CD14-positive monocyte (primary cell): ENCODE measurements at regions not wholly inside any gene's neighbourhood (a gene's known extent, or its start where the extent isn't known, plus 50 kb on each side); places are given as distances from the start of the nearest gene placed in this dataset.

Experiments
- DNase-seq, 3 donors: peaks; one replicate each; pipeline ENCODE4 v3.0.0-alpha.2; 2011 to 2022
- H2AFZ ChIP-seq: 2 replicates; pipeline ENCODE4 v1.6.0; 2012; ENCODE audit warnings: mild to moderate bottlenecking, low read depth, low read length, inconsistent platforms; ENCODE audit not compliant: insufficient read depth, poor library complexity, severe bottlenecking
- H3K27ac ChIP-seq, 2 donors: 1 replicate in 1 of 2; 2 replicates in 1 of 2; pipeline ENCODE4 v1.5.1; 2012 to 2013; ENCODE audit warnings: low read length in 2 of 2, control low read depth in 1 of 2, inconsistent platforms in 1 of 2, low read depth in 1 of 2, mild to moderate bottlenecking in 1 of 2
- H3K27me3 ChIP-seq, 2 donors: one replicate each; pipeline versions ENCODE4 v1.6.0 to v1.6.1; 2011 to 2013; ENCODE audit warnings: low read length in 2 of 2; ENCODE audit not compliant: control insufficient read depth in 2 of 2, insufficient read depth in 2 of 2
- H3K36me3 ChIP-seq, 2 donors: replicated peaks in 1 of 2; 1 replicate in 1 of 2; 2 replicates in 1 of 2; pipeline versions ENCODE4 v1.5.1 to v1.6.1; 2012 to 2013; ENCODE audit warnings: low read length in 2 of 2, control low read depth in 1 of 2, inconsistent platforms in 1 of 2, mild to moderate bottlenecking in 1 of 2; ENCODE audit not compliant: insufficient read depth in 2 of 2, control insufficient read depth in 1 of 2
- H3K4me1 ChIP-seq, 2 donors: 1 replicate in 1 of 2; 2 replicates in 1 of 2; pipeline versions ENCODE4 v1.5.1 to v1.6.1; 2012 to 2013; ENCODE audit warnings: low read length in 2 of 2, control low read depth in 1 of 2, inconsistent platforms in 1 of 2, mild to moderate bottlenecking in 1 of 2, moderate library complexity in 1 of 2; ENCODE audit not compliant: insufficient read depth in 2 of 2, control insufficient read depth in 1 of 2
- H3K4me2 ChIP-seq: replicated peaks from 2 replicates; pipeline ENCODE3; 2012; ENCODE audit warnings: low read length, moderate library complexity, mild to moderate bottlenecking; ENCODE audit not compliant: poor library complexity, severe bottlenecking; ENCODE audit errors: extremely low read depth
- H3K4me3 ChIP-seq, 3 experiments: fragments of 200-600 bp in 1 of 3; sonication (generic) in 1 of 3; replicated peaks in 1 of 3; 1 replicate in 2 of 3; 2 replicates in 1 of 3; pipeline ENCODE4 v1.5.1; 2011 to 2013; ENCODE audit warnings: low read length in 3 of 3, mild to moderate bottlenecking in 3 of 3, control low read depth in 2 of 3, low read depth in 2 of 3, inconsistent platforms in 1 of 3, moderate library complexity in 1 of 3
- H3K79me2 ChIP-seq: 2 replicates; pipeline ENCODE4 v1.6.0; 2012; ENCODE audit warnings: mild to moderate bottlenecking, control low read depth, inconsistent platforms, low read length, moderate library complexity; ENCODE audit not compliant: insufficient read depth
- H3K9ac ChIP-seq: 2 replicates; pipeline ENCODE4 v1.6.0; 2017; ENCODE audit warnings: low read length, mild to moderate bottlenecking; ENCODE audit not compliant: insufficient read depth, poor library complexity, severe bottlenecking
- H3K9me3 ChIP-seq, 2 donors: replicated peaks in 1 of 2; 1 replicate in 1 of 2; 2 replicates in 1 of 2; pipeline versions ENCODE4 v1.5.1 to v1.6.1; 2012 to 2013; ENCODE audit warnings: low read length in 2 of 2, control low read depth in 1 of 2; ENCODE audit not compliant: control insufficient read depth in 1 of 2, insufficient read depth in 1 of 2
- H4K20me1 ChIP-seq: 2 replicates; pipeline ENCODE4 v1.6.0; 2012; ENCODE audit warnings: mild to moderate bottlenecking, low read length, control low read depth, moderate library complexity; ENCODE audit not compliant: insufficient read depth
- H3K27ac Mint-ChIP-seq, 7 donors: one replicate each; pipeline ENCODE4 v1.8.0; 2020; ENCODE audit warnings: mild to moderate bottlenecking in 7 of 7, mixed read lengths in 7 of 7, moderate library complexity in 6 of 7, inconsistent platforms in 2 of 7
- H3K27me3 Mint-ChIP-seq, 3 donors: one replicate each; pipeline ENCODE4 v1.8.0; 2021 to 2022; ENCODE audit warnings: low read depth in 3 of 3, mild to moderate bottlenecking in 3 of 3, mixed read lengths in 3 of 3, moderate library complexity in 3 of 3, inconsistent platforms in 1 of 3
- H3K36me3 Mint-ChIP-seq, 2 donors: one replicate each; pipeline ENCODE4 v1.8.0; 2020; ENCODE audit warnings: mixed read lengths in 2 of 2, inconsistent platforms in 1 of 2, mild to moderate bottlenecking in 1 of 2
- H3K4me1 Mint-ChIP-seq: one replicate; pipeline ENCODE4 v1.8.0; 2020; ENCODE audit warnings: mild to moderate bottlenecking, mixed read lengths
- H3K4me3 Mint-ChIP-seq, 2 donors: one replicate each; pipeline ENCODE4 v1.8.0; 2020; ENCODE audit warnings: mild to moderate bottlenecking in 2 of 2, mixed read lengths in 2 of 2, moderate library complexity in 1 of 2
- H3K9me3 Mint-ChIP-seq, 7 donors: one replicate each; pipeline ENCODE4 v1.8.0; 2020 to 2022; ENCODE audit warnings: mixed read lengths in 7 of 7, mild to moderate bottlenecking in 6 of 7, moderate library complexity in 6 of 7, inconsistent platforms in 2 of 7
- WGBS: methylation state at CpG from one replicate; pipeline ENCODE4 v1.1.5; 2013; ENCODE audit warnings: missing lambda C conversion rate; ENCODE audit not compliant: insufficient coverage; 5-methylcytosine and 5-hydroxymethylcytosine counted together
- intact Hi-C, 2 donors: fragments of 100-400 bp; cut with micrococcal nuclease; formaldehyde crosslinking; loops; one replicate each; pipeline versions ENCODE4 v1.15.0 to v1.15.1; 2023
- TF ChIP-seq, protein P1 (sequence below): fragments of 200-600 bp; IDR thresholded peaks from one replicate; pipeline ENCODE4 v1.8.0; 2022; ENCODE audit warnings: antibody characterized with exemption, mild to moderate bottlenecking

DNA sequence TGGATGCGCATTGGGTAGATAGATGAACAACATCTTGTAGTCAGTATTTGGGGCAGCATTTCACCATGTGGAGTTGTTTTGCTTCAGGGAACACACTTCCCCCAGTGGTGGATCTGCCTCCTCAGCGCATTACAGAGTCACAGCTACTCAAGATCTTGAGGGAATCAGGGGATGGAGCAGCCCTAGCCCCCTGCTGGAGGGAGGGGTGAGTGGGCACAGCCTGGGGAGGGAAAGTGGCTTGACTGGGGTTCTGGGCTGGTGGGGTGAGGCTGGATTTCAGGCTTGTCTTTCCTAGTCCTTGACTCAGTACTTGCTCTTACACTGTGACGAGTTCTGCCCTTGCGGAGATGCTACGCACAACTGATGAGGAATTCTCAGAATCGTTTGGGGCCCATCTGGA is 271.0 kb upstream of the HS6ST1 start:
- no peaks in the 10 kb centered on the region for H4K20me1 ChIP-seq
- H3K27ac Mint-ChIP-seq = no peak overlapping the region
- peaks cover 0 to 5% of the 10 kb centered on the region in 2 donors for H3K9me3 ChIP-seq
- peaks cover 0 to 8% (median 4%) of the 10 kb centered on the region in 7 donors for H3K9me3 Mint-ChIP-seq
- no peak for DNase-seq
- H3K4me1 ChIP-seq = no peaks in the 10 kb centered on the region
- H3K27ac ChIP-seq = no peak overlapping the region
- no peaks in the 10 kb centered on the region for H3K4me1 Mint-ChIP-seq
- H3K4me3 Mint-ChIP-seq = no peak overlapping the region
- no peaks in the 10 kb centered on the region for H3K36me3 Mint-ChIP-seq
- H3K4me2 ChIP-seq = no peak overlapping the region
- no peaks in the 10 kb centered on the region for H3K27me3 ChIP-seq
- H2AFZ ChIP-seq = no peak overlapping the region
- no peaks in the 10 kb centered on the region for H3K36me3 ChIP-seq
- no peaks in the 10 kb centered on the region for H3K79me2 ChIP-seq
- H3K27me3 Mint-ChIP-seq = peaks cover 2 to 11% (median 2%) of the 10 kb centered on the region in 3 donors
- H3K9ac ChIP-seq = no peak overlapping the region
- intact Hi-C loops = no loop called here
- 98% methylated on average over 5 of the region's 6 CpGs for WGBS
- TF ChIP-seq, protein P1, sequence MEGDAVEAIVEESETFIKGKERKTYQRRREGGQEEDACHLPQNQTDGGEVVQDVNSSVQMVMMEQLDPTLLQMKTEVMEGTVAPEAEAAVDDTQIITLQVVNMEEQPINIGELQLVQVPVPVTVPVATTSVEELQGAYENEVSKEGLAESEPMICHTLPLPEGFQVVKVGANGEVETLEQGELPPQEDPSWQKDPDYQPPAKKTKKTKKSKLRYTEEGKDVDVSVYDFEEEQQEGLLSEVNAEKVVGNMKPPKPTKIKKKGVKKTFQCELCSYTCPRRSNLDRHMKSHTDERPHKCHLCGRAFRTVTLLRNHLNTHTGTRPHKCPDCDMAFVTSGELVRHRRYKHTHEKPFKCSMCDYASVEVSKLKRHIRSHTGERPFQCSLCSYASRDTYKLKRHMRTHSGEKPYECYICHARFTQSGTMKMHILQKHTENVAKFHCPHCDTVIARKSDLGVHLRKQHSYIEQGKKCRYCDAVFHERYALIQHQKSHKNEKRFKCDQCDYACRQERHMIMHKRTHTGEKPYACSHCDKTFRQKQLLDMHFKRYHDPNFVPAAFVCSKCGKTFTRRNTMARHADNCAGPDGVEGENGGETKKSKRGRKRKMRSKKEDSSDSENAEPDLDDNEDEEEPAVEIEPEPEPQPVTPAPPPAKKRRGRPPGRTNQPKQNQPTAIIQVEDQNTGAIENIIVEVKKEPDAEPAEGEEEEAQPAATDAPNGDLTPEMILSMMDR = no peak
- no peak overlapping the region for H3K4me3 ChIP-seq

DNA sequence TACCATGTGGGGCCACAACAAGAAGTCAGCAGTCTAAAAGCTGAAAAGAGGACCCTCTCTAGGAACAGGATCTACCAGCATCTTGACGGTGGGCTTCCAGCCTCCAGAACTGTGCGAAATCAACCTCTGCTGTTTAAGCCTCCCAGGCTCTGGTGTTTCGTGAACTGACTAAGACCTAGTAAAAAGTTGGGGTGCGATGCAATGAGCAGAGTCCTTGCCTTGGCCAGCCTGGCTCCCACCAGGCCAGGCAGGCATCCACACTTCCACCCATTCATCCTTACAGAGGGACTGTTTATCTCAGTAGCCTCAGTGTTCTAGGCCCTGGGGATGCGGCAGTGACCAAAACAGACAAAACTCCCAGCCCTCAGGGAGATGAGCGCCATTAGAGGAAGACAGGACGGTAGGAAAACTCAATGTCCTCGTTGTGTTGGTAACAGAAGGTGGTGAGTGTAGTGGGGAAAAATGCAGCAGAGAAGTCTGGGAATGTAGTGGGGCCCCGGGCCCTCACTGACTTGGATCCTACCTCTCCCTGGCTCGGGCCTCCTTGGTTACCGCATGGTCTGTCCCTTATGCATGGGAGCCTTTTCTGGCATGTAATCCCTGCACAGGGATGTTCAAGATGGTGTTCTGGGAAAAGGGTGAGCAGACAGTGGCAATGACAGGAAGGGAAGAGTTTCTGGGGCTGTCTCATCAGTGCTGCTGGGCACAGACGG is 271.8 kb upstream of the HS6ST1 start:
- Histone ChIP-seq H3K4me2 (no peak overlapping the region), H3K79me2 (no peaks in the 10 kb centered on the region), H3K9me3 (peaks cover 0 to 5% of the 10 kb centered on the region in 2 donors), H2AFZ (no peak overlapping the region), H3K27ac (no peak overlapping the region), H3K36me3 (no peaks in the 10 kb centered on the region), H3K4me1 (no peaks in the 10 kb centered on the region), H3K27me3 (no peaks in the 10 kb centered on the region), H4K20me1 (no peaks in the 10 kb centered on the region), H3K4me3 (no peak overlapping the region), H3K9ac (no peak overlapping the region)
- TF ChIP-seq, protein P1 = no peak
- Mint-ChIP-seq H3K36me3 (no peaks in the 10 kb centered on the region), H3K9me3 (peaks cover 0 to 7% (median 2%) of the 10 kb centered on the region in 7 donors), H3K4me3 (no peak overlapping the region), H3K27me3 (peaks cover 2 to 11% (median 2%) of the 10 kb centered on the region in 3 donors), H3K27ac (peak overlapping the region in 1 of 7 donors; percentile 17), H3K4me1 (no peaks in the 10 kb centered on the region)
- intact Hi-C loops = no loop called here
- 96% methylated on average over 9 of the region's 12 CpGs for WGBS
- no peak for DNase-seq
